Hepatocyte (in vitro differentiated cells): ENCODE measurements at regions not wholly inside any gene's neighbourhood (a gene's known extent, or its start where the extent isn't known, plus 50 kb on each side); places are given as distances from the start of the nearest gene placed in this dataset.

Experiments used
- CTCF ChIP-seq: fragments of 200-600 bp; sonication (generic); IDR thresholded peaks from 2 replicates; pipeline ENCODE4 v1.5.1; 2016; ENCODE audit warnings: antibody characterized with exemption, mild to moderate bottlenecking; ENCODE audit not compliant: poor library complexity
- EZH2 ChIP-seq: fragments of 200-600 bp; sonication (generic); IDR thresholded peaks from 2 replicates; pipeline ENCODE4 v1.6.1; 2016; ENCODE audit warnings: antibody characterized with exemption, mild to moderate bottlenecking, borderline replicate concordance

GRCh38 chr11:25991476-25991875 lies 340.5 kb upstream of the ANO3 start:
- no peak for TF ChIP-seq CTCF
- no peak for TF ChIP-seq EZH2
